ENCODE measurements at regions not wholly inside any gene's neighbourhood (a gene's known extent, or its start where the extent isn't known, plus 50 kb on each side); places are given as distances from the start of the nearest gene placed in this dataset.

DNA sequence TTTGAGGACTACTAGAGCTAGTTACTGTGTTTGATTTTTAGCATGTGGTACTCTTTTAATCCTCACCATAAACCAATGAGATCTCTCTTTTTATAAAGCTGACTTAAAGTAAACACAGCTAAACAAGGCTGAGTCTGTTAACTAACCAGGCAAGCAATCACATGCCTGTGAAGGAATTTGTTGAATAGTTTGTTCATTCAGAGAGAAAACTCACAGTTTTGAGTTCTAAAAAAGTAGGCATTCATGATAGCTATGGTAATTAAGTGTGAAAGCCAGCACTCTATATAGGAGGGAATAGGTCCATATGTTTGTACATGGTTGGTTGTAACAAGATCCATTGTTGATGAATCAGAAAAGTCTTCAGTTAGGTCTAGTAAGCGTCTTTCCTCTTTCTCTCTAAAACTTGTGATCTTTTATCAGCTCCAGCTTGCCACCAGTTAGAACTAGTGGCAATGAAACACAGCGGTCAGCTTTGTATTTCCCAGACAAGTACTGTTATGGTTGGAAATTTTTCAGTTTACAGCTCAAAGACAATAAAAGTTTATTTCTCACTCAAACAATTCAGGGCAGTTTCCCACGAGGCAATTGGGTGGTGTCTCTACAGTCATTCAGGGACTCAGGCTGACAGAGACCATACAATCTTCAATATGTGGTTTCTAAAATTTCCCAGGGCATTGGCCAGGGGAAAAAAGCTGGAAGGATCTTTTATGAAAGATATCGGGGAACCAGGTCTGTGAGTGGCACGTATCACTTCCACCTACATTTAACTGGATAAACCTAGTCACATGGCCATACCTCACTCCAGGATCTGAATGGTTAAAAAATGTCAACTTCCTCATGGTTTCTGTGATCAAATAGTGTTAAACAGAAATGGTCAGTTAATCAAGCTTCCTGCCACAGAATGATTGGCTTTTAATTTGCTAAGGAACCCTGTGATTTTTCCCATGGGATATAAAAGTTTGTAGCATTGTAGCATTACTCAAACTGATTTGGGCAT is 203.1 kb downstream of the KIF21A start:
- H3K4me2 ChIP-seq (ENCODE audit: insufficient read depth, low read length), result no peak overlapping the region
- intact Hi-C loops (cut with micrococcal nuclease), result no loop called here
- in situ Hi-C loops (cut with MboI), result no loop called here
- H3K4me3 ChIP-seq, result no peak overlapping the region
- H3K27me3 ChIP-seq (ENCODE audit: control insufficient read depth in 2 of 2, insufficient read depth in 2 of 2, low read length in 2 of 2), result no peaks in the 10 kb centered on the region
- 4% methylated on average over 5 of the region's 5 CpGs for WGBS (ENCODE audit: insufficient coverage, low coverage, missing lambda C conversion rate)
- H2AFZ ChIP-seq (ENCODE audit: low read depth, low read length), result no peak overlapping the region
- no peaks in the 10 kb centered on the region for H4K20me1 ChIP-seq (replicated peaks; ENCODE audit: control insufficient read depth, insufficient read depth, low read length)
- TF ChIP-seq RAD21 (CRISPR knock-in tag; conservative IDR thresholded peaks at IDR 0.05 in 1 of 2, IDR thresholded peaks at IDR 0.05 in 1 of 2) (no peak), POLR3G (IDR thresholded peaks at IDR 0.05; ENCODE audit: extremely low read depth, insufficient read length, insufficient replicate concordance) (no peak), PHF8 (IDR thresholded peaks at IDR 0.05; ENCODE audit: borderline replicate concordance, low read length) (no peak), NONO (IDR thresholded peaks at IDR 0.05; ENCODE audit: low read depth in 2 of 2, low read length in 1 of 2) (no peak), ZNF586 (CRISPR knock-in tag; conservative IDR thresholded peaks at IDR 0.05) (no peak), HCFC1 (IDR thresholded peaks at IDR 0.05; ENCODE audit: low read depth, low read length) (no peak), POLR3A (IDR thresholded peaks at IDR 0.05; ENCODE audit: borderline replicate concordance, extremely low read depth, insufficient read depth, insufficient read length) (no peak), PHB (CRISPR knock-in tag; IDR thresholded peaks at IDR 0.05) (no peak), TAL1 (IDR thresholded peaks at IDR 0.05) (no peak), ELF1 (tag; IDR thresholded peaks at IDR 0.05) (no peak), POLR2AphosphoS2 (IDR thresholded peaks at IDR 0.05; ENCODE audit: low read length) (no peak), MCM7 (IDR thresholded peaks at IDR 0.05) (no peak), SIX5 (IDR thresholded peaks at IDR 0.05; ENCODE audit: borderline replicate concordance in 1 of 2, insufficient read depth in 1 of 2, low read depth in 1 of 2, low read length in 2 of 2) (no peak), SMARCE1 (IDR thresholded peaks at IDR 0.05) (no peak)
- TF ChIP-seq, protein P1, sequence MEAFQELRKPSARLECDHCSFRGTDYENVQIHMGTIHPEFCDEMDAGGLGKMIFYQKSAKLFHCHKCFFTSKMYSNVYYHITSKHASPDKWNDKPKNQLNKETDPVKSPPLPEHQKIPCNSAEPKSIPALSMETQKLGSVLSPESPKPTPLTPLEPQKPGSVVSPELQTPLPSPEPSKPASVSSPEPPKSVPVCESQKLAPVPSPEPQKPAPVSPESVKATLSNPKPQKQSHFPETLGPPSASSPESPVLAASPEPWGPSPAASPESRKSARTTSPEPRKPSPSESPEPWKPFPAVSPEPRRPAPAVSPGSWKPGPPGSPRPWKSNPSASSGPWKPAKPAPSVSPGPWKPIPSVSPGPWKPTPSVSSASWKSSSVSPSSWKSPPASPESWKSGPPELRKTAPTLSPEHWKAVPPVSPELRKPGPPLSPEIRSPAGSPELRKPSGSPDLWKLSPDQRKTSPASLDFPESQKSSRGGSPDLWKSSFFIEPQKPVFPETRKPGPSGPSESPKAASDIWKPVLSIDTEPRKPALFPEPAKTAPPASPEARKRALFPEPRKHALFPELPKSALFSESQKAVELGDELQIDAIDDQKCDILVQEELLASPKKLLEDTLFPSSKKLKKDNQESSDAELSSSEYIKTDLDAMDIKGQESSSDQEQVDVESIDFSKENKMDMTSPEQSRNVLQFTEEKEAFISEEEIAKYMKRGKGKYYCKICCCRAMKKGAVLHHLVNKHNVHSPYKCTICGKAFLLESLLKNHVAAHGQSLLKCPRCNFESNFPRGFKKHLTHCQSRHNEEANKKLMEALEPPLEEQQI (IDR thresholded peaks at IDR 0.05), result no peak
- DNase-seq (ENCODE audit: extremely low read depth in 1 of 4, low spot score in 3 of 4) (no peak), ATAC-seq (no peak), FAIRE-seq (no peak)
- ChIA-PET POLR2A (no interaction called here), CTCF (ENCODE audit: low intra/inter-chr PET ratio) (no interaction called here)
- no TSS peak for BruUV-seq (replicated peaks)
- no peak overlapping the region for H3K9ac ChIP-seq (ENCODE audit: insufficient read depth in 1 of 2, low read depth in 2 of 2, low read length in 2 of 2)
- H3K36me3 ChIP-seq (ENCODE audit: control insufficient read depth, insufficient read depth, low read length), result no peaks in the 10 kb centered on the region
- no peak overlapping the region for H3K27ac ChIP-seq (ENCODE audit: extremely low read depth, low read depth, low read length)
- H3K79me2 ChIP-seq (ENCODE audit: control insufficient read depth, insufficient read depth, low read length), result no peaks in the 10 kb centered on the region
- no peaks in the 10 kb centered on the region for H3K9me3 ChIP-seq (replicated peaks; ENCODE audit: control insufficient read depth, insufficient read depth, low read depth, low read length)
- H3K9me1 ChIP-seq (ENCODE audit: control insufficient read depth, insufficient read depth, low read length), result no peaks in the 10 kb centered on the region
- H3K4me1 ChIP-seq (replicated peaks in 1 of 2; ENCODE audit: control insufficient read depth in 2 of 2, insufficient read depth in 2 of 2, low read length in 2 of 2), result no peaks in the 10 kb centered on the region

All from K562 (cell line).